IPS-18a (cell line): ENCODE measurements at regions not wholly inside any gene's neighbourhood (a gene's known extent, or its start where the extent isn't known, plus 50 kb on each side); places are given as distances from the start of the nearest gene placed in this dataset.

Source experiments
- H3K27ac ChIP-seq: one replicate; pipeline ENCODE4 v1.5.1; 2013; ENCODE audit warnings: low read length
- H3K27me3 ChIP-seq: one replicate; pipeline ENCODE4 v1.6.1; 2013; ENCODE audit warnings: mild to moderate bottlenecking, low read length; ENCODE audit not compliant: control insufficient read depth, insufficient read depth
- H3K36me3 ChIP-seq: one replicate; pipeline ENCODE4 v1.6.1; 2013; ENCODE audit warnings: low read depth, low read length; ENCODE audit not compliant: control insufficient read depth
- H3K4me1 ChIP-seq: one replicate; pipeline ENCODE4 v1.6.1; 2013; ENCODE audit warnings: low read depth, low read length; ENCODE audit not compliant: control insufficient read depth
- H3K4me3 ChIP-seq: one replicate; pipeline ENCODE4 v1.5.1; 2013; ENCODE audit warnings: low read length
- H3K9ac ChIP-seq: one replicate; pipeline ENCODE4 v1.6.1; 2013; ENCODE audit warnings: mild to moderate bottlenecking, low read length, moderate library complexity
- H3K9me3 ChIP-seq: one replicate; pipeline ENCODE4 v1.6.1; 2013; ENCODE audit warnings: low read depth, low read length; ENCODE audit not compliant: control insufficient read depth

DNA sequence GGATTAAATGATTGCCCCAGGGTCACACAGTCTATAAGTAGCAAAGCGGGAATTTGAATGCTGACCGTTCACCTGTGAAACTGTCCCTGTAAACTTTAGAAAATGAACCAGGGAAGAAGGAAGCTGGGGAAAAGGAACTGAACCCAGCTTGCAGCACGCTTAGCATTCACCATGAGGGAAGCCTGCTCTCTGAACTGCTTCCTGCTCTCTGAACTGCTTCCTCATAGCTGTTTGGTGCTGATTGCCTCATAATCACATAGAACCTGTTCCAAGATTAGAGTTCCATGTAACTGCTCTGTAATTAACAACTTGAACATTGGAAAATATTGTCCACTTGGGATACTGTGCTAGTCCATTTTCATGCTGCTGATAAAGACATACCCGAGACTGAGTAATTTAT lies 1504.8 kb upstream of the TMEM132C start:
- Histone ChIP-seq H3K4me1 (no peaks in the 10 kb centered on the region), H3K27ac (no peak overlapping the region), H3K36me3 (no peaks in the 10 kb centered on the region), H3K9ac (no peak overlapping the region), H3K9me3 (peaks cover 52% of the 10 kb centered on the region), H3K4me3 (no peak overlapping the region), H3K27me3 (no peaks in the 10 kb centered on the region)

DNA sequence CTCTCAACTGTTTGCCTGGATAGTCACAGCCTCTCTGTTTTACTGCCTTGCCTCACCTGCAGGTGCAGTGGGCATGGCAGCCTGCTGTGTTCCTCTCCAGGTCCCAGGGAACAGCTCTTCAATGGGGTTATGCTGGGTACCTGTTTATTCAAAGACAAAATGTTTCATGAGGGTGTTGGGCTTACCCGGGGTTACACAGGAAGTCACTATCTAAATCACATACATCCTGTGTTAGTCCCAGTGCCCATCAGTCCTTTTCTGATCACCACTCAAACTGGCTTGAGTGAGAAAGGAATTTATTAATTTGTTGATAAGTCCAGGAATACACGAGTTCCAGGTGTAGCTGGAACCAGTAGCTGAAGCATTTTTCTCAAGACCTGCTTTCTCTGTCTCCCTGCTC lies 1503.6 kb upstream of the TMEM132C start:
- no peaks in the 10 kb centered on the region for H3K4me1 ChIP-seq
- H3K9ac ChIP-seq = no peak overlapping the region
- no peaks in the 10 kb centered on the region for H3K36me3 ChIP-seq
- H3K27ac ChIP-seq = no peak overlapping the region
- H3K27me3 ChIP-seq = no peaks in the 10 kb centered on the region
- H3K9me3 ChIP-seq = peaks cover 57% of the 10 kb centered on the region
- no peak overlapping the region for H3K4me3 ChIP-seq

DNA sequence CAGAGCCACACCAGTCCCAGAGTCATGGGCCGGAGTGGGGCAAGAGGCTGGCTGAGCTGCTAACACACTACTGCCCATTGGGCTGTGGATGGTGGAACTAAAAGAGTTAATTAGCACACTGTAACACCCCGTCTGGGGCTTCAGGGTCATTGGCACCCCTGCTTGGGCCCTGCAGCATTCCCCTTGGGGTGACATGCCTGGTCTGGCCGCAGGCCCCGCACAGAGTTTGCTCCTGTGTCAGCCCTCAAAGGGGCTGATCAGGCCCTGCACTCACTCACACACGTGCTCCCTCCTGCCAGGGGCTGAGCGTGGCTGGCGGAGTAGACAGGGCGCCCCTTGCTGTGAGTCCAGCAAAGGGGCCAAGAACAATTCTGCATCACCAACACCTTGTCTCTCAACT lies 1499.6 kb upstream of the TMEM132C start:
- H3K27me3 ChIP-seq = no peaks in the 10 kb centered on the region
- no peak overlapping the region for H3K9ac ChIP-seq
- H3K27ac ChIP-seq = no peak overlapping the region
- H3K9me3 ChIP-seq = peaks cover 67% of the 10 kb centered on the region
- H3K4me3 ChIP-seq = no peak overlapping the region
- H3K36me3 ChIP-seq = no peaks in the 10 kb centered on the region
- no peaks in the 10 kb centered on the region for H3K4me1 ChIP-seq

DNA sequence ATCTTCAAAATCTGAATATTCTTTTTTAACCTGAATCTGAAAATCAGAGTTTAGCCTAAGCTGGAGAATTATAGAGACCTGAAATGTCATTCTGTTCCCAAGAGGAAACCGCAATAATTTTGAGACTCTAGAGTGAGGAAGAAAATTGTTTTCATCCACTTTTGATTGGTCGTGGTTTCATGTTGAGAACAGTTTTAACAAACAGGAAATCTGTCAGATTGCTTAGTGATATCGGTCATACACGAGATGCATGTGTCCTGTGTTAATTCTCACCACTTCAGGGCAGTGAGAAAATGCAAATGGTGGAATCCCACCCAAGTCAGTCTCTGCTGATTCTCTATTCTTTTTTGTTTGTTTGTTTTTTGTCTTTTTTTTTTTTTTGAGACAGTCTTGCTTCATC lies 1498.5 kb upstream of the TMEM132C start:
- H3K36me3 ChIP-seq = no peaks in the 10 kb centered on the region
- H3K4me3 ChIP-seq = no peak overlapping the region
- no peak overlapping the region for H3K9ac ChIP-seq
- no peak overlapping the region for H3K27ac ChIP-seq
- no peaks in the 10 kb centered on the region for H3K4me1 ChIP-seq
- peaks cover 68% of the 10 kb centered on the region for H3K9me3 ChIP-seq
- H3K27me3 ChIP-seq = no peaks in the 10 kb centered on the region

DNA sequence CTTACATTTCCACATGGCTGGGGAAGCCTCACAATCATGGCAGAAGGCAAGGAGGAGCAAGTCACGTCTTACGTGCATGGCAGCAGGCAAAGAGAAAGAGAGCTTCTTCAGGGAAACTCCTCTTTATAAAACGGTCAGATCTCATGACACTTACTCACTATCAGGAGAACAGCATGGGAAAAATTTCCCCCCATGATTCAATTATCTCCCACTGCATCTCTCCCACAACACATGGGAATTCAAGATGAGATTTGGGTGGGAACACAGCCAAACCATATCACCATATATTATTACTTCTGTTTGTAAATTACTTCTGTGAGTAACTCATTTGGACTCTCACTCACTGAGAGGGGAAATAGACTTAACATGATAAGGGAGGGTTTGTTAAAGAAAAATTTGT lies 1496.8 kb upstream of the TMEM132C start:
- Histone ChIP-seq H3K27me3 (no peaks in the 10 kb centered on the region), H3K9me3 (peaks cover 55% of the 10 kb centered on the region), H3K4me3 (no peak overlapping the region), H3K9ac (no peak overlapping the region), H3K27ac (no peak overlapping the region), H3K36me3 (no peaks in the 10 kb centered on the region), H3K4me1 (no peaks in the 10 kb centered on the region)

DNA sequence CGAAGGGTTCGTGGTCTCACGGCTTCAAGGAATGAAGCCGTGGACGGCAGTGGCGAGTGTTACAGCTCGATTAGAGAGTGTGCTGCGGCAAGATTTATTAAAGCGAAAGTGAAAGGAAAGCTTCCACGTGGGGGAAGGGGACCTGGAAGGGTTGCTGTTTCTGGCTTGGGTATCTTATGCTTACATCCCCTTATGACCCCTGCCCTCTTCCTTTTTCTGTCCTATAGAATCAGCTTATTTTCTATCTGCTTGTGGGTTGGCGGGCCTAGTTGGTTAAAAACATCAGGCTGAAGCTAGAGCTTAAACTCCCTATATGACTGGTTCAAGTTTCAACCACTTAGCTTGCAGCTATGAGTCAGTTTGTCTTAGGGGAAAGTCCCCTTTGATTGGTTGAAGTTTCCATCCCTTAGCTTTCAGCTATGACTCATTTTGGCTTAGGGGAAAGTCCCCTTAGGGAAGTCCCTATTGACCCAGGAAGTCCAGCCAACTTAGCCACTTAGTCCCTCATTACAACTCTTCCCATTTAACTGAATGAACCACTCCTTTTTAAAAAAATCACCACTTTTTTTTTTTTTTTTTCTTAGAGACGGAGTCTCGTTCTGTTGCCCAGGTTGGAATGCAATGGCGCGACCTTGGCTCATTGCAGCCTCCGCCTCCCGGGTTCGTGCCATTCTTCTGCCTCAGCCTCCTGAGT lies 1494.7 kb upstream of the TMEM132C start:
- H3K27me3 ChIP-seq = no peaks in the 10 kb centered on the region
- no peak overlapping the region for H3K9ac ChIP-seq
- H3K36me3 ChIP-seq = no peaks in the 10 kb centered on the region
- H3K4me3 ChIP-seq = no peak overlapping the region
- no peak overlapping the region for H3K27ac ChIP-seq
- no peaks in the 10 kb centered on the region for H3K4me1 ChIP-seq
- peaks cover 36% of the 10 kb centered on the region for H3K9me3 ChIP-seq

DNA sequence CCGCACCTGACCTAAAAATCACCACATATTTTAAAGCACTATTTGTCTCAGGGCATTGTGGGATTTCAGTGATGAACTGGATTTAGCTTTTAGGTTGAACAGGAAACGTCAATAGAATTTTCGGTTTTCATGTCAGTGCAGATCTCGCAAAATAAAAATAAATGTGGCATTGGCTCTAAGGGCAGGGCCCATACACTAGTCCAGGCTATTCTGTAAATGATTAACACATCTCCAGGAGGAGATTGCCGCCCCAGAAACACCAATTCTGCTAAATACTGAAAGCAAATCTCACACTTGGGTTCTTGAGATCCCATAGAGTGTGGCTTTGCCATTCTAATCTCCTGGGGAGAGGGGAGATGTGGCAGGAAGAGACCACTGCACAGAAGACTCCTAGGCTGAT lies 1494.0 kb upstream of the TMEM132C start:
- Histone ChIP-seq H3K4me3 (no peak overlapping the region), H3K9ac (no peak overlapping the region), H3K9me3 (peaks cover 39% of the 10 kb centered on the region), H3K27me3 (no peaks in the 10 kb centered on the region), H3K4me1 (no peaks in the 10 kb centered on the region), H3K36me3 (no peaks in the 10 kb centered on the region), H3K27ac (no peak overlapping the region)

DNA sequence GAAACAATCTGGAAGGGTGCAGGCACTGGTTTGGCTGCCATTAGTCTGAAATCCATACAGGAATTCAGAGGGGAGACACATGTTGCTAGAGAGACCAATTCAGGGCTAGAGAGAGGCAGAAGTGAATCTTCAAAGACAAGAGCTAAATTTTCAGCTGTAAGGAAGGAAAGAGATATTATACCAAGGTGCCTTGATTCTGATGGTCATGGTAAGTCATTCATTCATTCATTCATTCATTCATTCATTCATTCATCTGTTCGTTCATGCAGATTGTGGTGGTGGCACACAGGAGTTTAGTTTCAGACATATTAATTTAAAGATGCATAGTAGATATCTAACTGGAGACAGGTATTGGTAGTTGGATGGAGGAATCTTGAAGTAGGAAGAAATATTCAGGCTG lies 1493.5 kb upstream of the TMEM132C start:
- no peak overlapping the region for H3K9ac ChIP-seq
- H3K9me3 ChIP-seq = peaks cover 34% of the 10 kb centered on the region
- no peak overlapping the region for H3K4me3 ChIP-seq
- no peak overlapping the region for H3K27ac ChIP-seq
- H3K4me1 ChIP-seq = no peaks in the 10 kb centered on the region
- H3K36me3 ChIP-seq = no peaks in the 10 kb centered on the region
- H3K27me3 ChIP-seq = no peaks in the 10 kb centered on the region

DNA sequence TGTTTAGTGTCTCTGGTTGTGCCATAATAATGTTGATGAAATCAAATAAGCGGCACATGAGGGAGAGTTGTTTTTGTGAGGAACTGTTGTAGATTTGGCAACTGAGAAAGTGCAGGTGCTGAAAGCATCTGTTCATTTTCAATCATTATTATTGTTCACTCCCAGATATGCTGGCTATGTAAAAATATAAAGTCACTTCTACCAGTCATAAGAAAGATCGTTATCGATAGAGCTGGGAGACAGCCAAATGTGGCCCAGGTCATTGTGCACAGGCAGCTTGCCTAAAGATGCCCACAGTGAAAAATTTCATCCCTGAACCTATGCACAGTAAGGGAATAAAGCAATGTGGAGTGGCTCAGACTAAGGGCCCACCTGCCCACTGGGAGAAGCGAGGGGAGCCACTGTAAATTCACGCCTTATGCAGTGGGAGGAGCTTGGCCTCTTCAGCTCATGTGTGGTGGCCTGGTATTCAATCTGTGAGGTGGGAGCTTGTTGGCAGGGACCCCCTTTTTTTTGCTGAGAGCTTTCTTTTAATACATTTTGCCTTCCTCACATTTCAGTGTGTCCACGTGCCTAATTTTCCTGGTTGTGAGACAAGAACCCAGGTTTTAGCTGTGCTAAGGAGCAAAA lies 1490.8 kb upstream of the TMEM132C start:
- no peak overlapping the region for H3K4me3 ChIP-seq
- no peak overlapping the region for H3K27ac ChIP-seq
- no peaks in the 10 kb centered on the region for H3K4me1 ChIP-seq
- H3K27me3 ChIP-seq = no peaks in the 10 kb centered on the region
- no peaks in the 10 kb centered on the region for H3K36me3 ChIP-seq
- H3K9me3 ChIP-seq = peaks cover 23% of the 10 kb centered on the region
- no peak overlapping the region for H3K9ac ChIP-seq

DNA sequence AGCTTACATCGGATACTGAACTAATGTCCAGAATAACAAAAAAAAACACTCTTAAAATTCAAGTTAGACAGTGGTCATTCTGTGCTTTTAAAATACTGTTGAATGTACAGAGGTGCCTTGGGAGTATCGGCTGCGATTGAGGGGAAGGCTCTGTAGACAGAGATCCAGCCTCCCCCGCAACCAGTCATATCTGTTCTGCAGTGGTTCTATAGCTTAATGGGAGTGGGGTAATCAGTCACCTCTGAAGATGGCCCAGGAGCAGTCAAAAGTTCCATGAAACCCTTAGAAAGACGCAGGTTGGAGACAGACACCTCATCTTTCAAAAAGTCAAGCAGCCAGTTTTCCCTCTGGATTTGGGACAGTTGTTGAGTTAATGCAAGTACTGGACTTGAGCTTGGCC lies 1486.6 kb upstream of the TMEM132C start:
- Histone ChIP-seq H3K27ac (no peak overlapping the region), H3K4me3 (no peak overlapping the region), H3K36me3 (no peaks in the 10 kb centered on the region), H3K4me1 (no peaks in the 10 kb centered on the region), H3K9ac (no peak overlapping the region), H3K27me3 (no peaks in the 10 kb centered on the region), H3K9me3 (peaks cover 24% of the 10 kb centered on the region)

DNA sequence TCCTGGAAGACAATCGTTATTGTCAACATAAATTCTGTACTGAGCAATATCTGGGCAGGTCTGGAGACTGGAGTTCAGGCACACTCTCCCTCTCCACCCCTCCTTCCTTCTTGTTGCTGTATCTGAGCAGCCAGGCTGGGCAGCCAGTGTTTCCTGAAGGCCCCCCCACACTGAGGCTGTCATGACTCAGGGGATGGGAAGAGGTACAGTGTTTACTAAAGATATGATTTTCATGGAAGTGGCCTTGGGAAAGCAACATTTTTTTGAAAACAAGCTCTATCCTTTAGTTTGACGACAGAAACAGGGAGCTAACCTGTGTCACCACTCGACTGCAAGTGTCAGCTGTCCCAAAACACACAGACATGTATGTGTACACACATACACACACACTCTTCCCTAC lies 1485.4 kb upstream of the TMEM132C start:
- peaks cover 24% of the 10 kb centered on the region for H3K9me3 ChIP-seq
- no peak overlapping the region for H3K27ac ChIP-seq
- H3K4me1 ChIP-seq = no peaks in the 10 kb centered on the region
- no peak overlapping the region for H3K4me3 ChIP-seq
- no peak overlapping the region for H3K9ac ChIP-seq
- no peaks in the 10 kb centered on the region for H3K36me3 ChIP-seq
- no peaks in the 10 kb centered on the region for H3K27me3 ChIP-seq

DNA sequence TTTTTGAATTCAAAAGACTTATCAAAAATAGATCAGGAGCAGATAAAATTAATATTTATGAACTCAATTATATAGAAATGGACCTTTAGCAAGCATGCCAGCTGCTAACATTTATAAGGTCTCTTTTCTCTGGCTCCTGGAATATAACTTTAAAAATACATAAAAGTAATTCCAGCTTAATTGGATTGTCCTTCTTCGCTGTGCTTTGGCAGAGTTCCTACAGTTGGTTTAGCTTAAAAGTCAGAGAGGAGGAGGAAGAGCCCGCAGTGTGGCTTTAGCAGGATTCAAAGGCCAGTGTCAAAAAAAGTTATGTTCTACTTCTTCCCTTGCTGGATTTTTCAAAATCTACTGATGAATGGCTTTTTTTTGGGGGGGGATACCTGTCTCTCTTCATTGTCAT lies 1484.9 kb upstream of the TMEM132C start:
- H3K9me3 ChIP-seq = peaks cover 24% of the 10 kb centered on the region
- no peak overlapping the region for H3K4me3 ChIP-seq
- H3K4me1 ChIP-seq = no peaks in the 10 kb centered on the region
- H3K9ac ChIP-seq = no peak overlapping the region
- no peak overlapping the region for H3K27ac ChIP-seq
- no peaks in the 10 kb centered on the region for H3K36me3 ChIP-seq
- H3K27me3 ChIP-seq = no peaks in the 10 kb centered on the region
